IMR-90 (cell line): ENCODE measurements at regions not wholly inside any gene's neighbourhood (a gene's known extent, or its start where the extent isn't known, plus 50 kb on each side); places are given as distances from the start of the nearest gene placed in this dataset.

Experiments used
- ATAC-seq: fragments of 200-7000 bp; cut with Tn5 transposase; 2 replicates; pipeline ENCODE4 v1.9.1; 2020; ENCODE audit warnings: low read depth, mild to moderate bottlenecking, moderate library complexity
- BruUV-seq: library from RNA; stranded (reverse); fragments of 400-500 nt; replicated peaks from 2 replicates; lab custom pipeline; 2021; lab: Mats Ljungman, UMichigan
- CTCF ChIA-PET: fragments of 300-600 bp; formaldehyde crosslinking; extraction: SDS; loops from one replicate; lab custom pipeline; 2021; ENCODE audit warnings: antibody characterized with exemption; lab: Yijun Ruan, JAX
- POLR2A ChIA-PET: fragments of 300-600 bp; sonication (Branson Sonifier 250); formaldehyde crosslinking; loops from one replicate; lab custom pipeline; 2022; ENCODE audit warnings: antibody characterized with exemption; ENCODE audit not compliant: unreplicated experiment; lab: Charles Lee
- DNase-seq: peaks from one replicate; pipeline ENCODE4 v3.0.0; 2013
- H2AFZ ChIP-seq: replicated peaks from 2 replicates; pipeline ENCODE3; 2013; ENCODE audit warnings: low read length, mild to moderate bottlenecking; ENCODE audit not compliant: poor library complexity
- H2AK5ac ChIP-seq: 2 replicates; pipeline ENCODE4 v1.6.1; 2013; ENCODE audit warnings: low read depth, low read length, inconsistent platforms
- H2AK9ac ChIP-seq: replicated peaks from 2 replicates; pipeline ENCODE3; 2013; ENCODE audit warnings: mild to moderate bottlenecking, low read depth, low read length, moderate library complexity; ENCODE audit not compliant: poor library complexity
- H2BK120ac ChIP-seq: 2 replicates; pipeline ENCODE4 v1.6.1; 2013; ENCODE audit warnings: low read depth, low read length, inconsistent platforms
- H2BK15ac ChIP-seq: 3 replicates; pipeline ENCODE4 v1.6.1; 2013; ENCODE audit warnings: low read depth, low read length, inconsistent platforms
- H2BK20ac ChIP-seq: 2 replicates; pipeline ENCODE4 v1.6.1; 2013; ENCODE audit warnings: low read depth, mild to moderate bottlenecking, inconsistent platforms, low read length, moderate library complexity
- H2BK5ac ChIP-seq: 2 replicates; pipeline ENCODE4 v1.6.1; 2013; ENCODE audit warnings: mild to moderate bottlenecking, low read depth, low read length, inconsistent platforms; ENCODE audit not compliant: poor library complexity, severe bottlenecking
- H3K14ac ChIP-seq: replicated peaks from 2 replicates; pipeline ENCODE4 v1.6.1; 2013; ENCODE audit warnings: low read depth, low read length, inconsistent platforms
- H3K18ac ChIP-seq: 2 replicates; pipeline ENCODE4 v1.6.1; 2013; ENCODE audit warnings: low read depth, low read length, control low read depth
- H3K23ac ChIP-seq: 2 replicates; pipeline ENCODE4 v1.6.1; 2013; ENCODE audit warnings: low read depth, low read length, inconsistent platforms
- H3K27ac ChIP-seq: 2 replicates; pipeline ENCODE4 v1.5.1; 2013; ENCODE audit warnings: mild to moderate bottlenecking, control low read depth, low read length; ENCODE audit not compliant: insufficient read depth
- H3K27me3 ChIP-seq: 2 replicates; pipeline ENCODE4 v1.6.1; 2013; ENCODE audit warnings: low read length; ENCODE audit not compliant: control insufficient read depth, insufficient read depth
- H3K36me3 ChIP-seq: 2 replicates; pipeline ENCODE4 v1.6.1; 2013; ENCODE audit warnings: low read length, mixed read lengths; ENCODE audit not compliant: control insufficient read depth, insufficient read depth
- H3K4ac ChIP-seq: 2 replicates; pipeline ENCODE4 v1.6.1; 2013; ENCODE audit warnings: low read depth, low read length, inconsistent platforms
- H3K4me1 ChIP-seq: 2 replicates; pipeline ENCODE4 v1.6.1; 2013; ENCODE audit warnings: low read length, mixed read lengths; ENCODE audit not compliant: control insufficient read depth, insufficient read depth
- H3K4me2 ChIP-seq: 2 replicates; pipeline ENCODE4 v1.6.1; 2013; ENCODE audit warnings: low read depth, mild to moderate bottlenecking, control low read depth, low read length, moderate library complexity
- H3K4me3 ChIP-seq: 2 replicates; pipeline ENCODE4 v1.5.1; 2013; ENCODE audit warnings: low read depth, mild to moderate bottlenecking, control low read depth, low read length, moderate library complexity; ENCODE audit not compliant: insufficient read depth
- H3K56ac ChIP-seq: 2 replicates; pipeline ENCODE4 v1.6.1; 2013; ENCODE audit warnings: low read length, inconsistent platforms; ENCODE audit not compliant: insufficient read depth; ENCODE audit errors: extremely low read depth
- H3K79me1 ChIP-seq, 2 experiments: 2 replicates each; pipeline ENCODE4 v1.6.1; 2013; ENCODE audit warnings: low read length in 2 of 2, inconsistent platforms in 1 of 2, low read depth in 1 of 2
- H3K9ac ChIP-seq: 2 replicates; pipeline ENCODE4 v1.6.1; 2013; ENCODE audit warnings: low read depth, low read length, control low read depth
- H3K9me1 ChIP-seq: 2 replicates; pipeline ENCODE4 v1.6.1; 2013; ENCODE audit warnings: low read length, inconsistent platforms; ENCODE audit not compliant: insufficient read depth
- H3K9me3 ChIP-seq: 2 replicates; pipeline ENCODE4 v1.6.1; 2013; ENCODE audit warnings: low read length; ENCODE audit not compliant: control insufficient read depth, insufficient read depth
- H4K20me1 ChIP-seq: 2 replicates; pipeline ENCODE4 v1.6.1; 2013; ENCODE audit warnings: low read length, inconsistent platforms; ENCODE audit not compliant: insufficient read depth
- H4K5ac ChIP-seq: 2 replicates; pipeline ENCODE4 v1.6.1; 2013; ENCODE audit warnings: mild to moderate bottlenecking, low read depth, low read length, control low read depth
- H4K8ac ChIP-seq, 2 experiments: 2 replicates each; pipeline ENCODE4 v1.6.1; 2013; ENCODE audit warnings: low read depth in 2 of 2, low read length in 2 of 2, control low read depth in 1 of 2, inconsistent platforms in 1 of 2
- H4K91ac ChIP-seq: 2 replicates; pipeline ENCODE4 v1.6.1; 2013; ENCODE audit warnings: low read depth, low read length, inconsistent platforms; ENCODE audit not compliant: insufficient read depth
- CHD1 ChIP-seq: IDR thresholded peaks from 2 replicates; pipeline ENCODE4 v1.6.1; 2012; ENCODE audit warnings: low read depth, low read length, improper control_type of control experiment
- MAZ ChIP-seq: IDR thresholded peaks from 2 replicates; pipeline ENCODE4 v1.6.1; 2012; ENCODE audit warnings: low read depth, mild to moderate bottlenecking, low read length, improper control_type of control experiment, moderate library complexity, borderline replicate concordance
- MXI1 ChIP-seq: IDR thresholded peaks from 2 replicates; pipeline ENCODE4 v1.6.1; 2012; ENCODE audit warnings: low read depth, mild to moderate bottlenecking, low read length, moderate library complexity, borderline replicate concordance
- POLR2A ChIP-seq: IDR thresholded peaks from 2 replicates; pipeline ENCODE4 v1.6.1; 2012; ENCODE audit warnings: mild to moderate bottlenecking, low read depth, low read length
- RAD21 ChIP-seq: IDR thresholded peaks from 2 replicates; pipeline ENCODE4 v1.6.1; 2012; ENCODE audit warnings: low read length, improper control_type of control experiment
- RFX5 ChIP-seq: IDR thresholded peaks from 2 replicates; pipeline ENCODE4 v1.8.0; 2012; ENCODE audit warnings: low read depth, mild to moderate bottlenecking, low read length, moderate library complexity
- SMC3 ChIP-seq: fragments of 150-350 bp; IDR thresholded peaks from 2 replicates; pipeline ENCODE4 v1.6.1; 2016; ENCODE audit warnings: low read depth, mild to moderate bottlenecking, antibody characterized with exemption, low read length, moderate library complexity
- WGBS, 2 experiments: methylation state at CpG; one replicate each; pipeline versions ENCODE4 v1.1.5 to v1.1.7; 2013; ENCODE audit warnings: missing lambda C conversion rate in 2 of 2; ENCODE audit not compliant: insufficient read length in 1 of 2; ENCODE audit errors: extremely low coverage in 2 of 2; 5-methylcytosine and 5-hydroxymethylcytosine counted together
- dilution Hi-C: fragments of 300-500 bp; cut with HindIII; formaldehyde crosslinking; loops from one replicate; pipeline ENCODE4 v1.14.3; 2018; ENCODE audit warnings: low sequenced_read_pairs; ENCODE audit not compliant: unreplicated experiment
- in situ Hi-C: fragments of 300-500 bp; cut with MboI; formaldehyde crosslinking; loops from 3 replicates; pipeline ENCODE4 v1.14.3; 2019; ENCODE audit warnings: low sequenced_read_pairs, inconsistent platforms, mixed read lengths
- intact Hi-C: fragments of 100-400 bp; cut with micrococcal nuclease; formaldehyde crosslinking; loops from 2 replicates; pipeline ENCODE4 v1.10.0; 2022
- TF ChIP-seq, protein P1 (sequence below): fragments of 150-350 bp; IDR thresholded peaks from 2 replicates; pipeline ENCODE4 v1.6.1; 2016; ENCODE audit warnings: low read depth, mild to moderate bottlenecking, low read length, moderate library complexity, borderline replicate concordance
- TF ChIP-seq, protein P2 (sequence below): conservative IDR thresholded peaks from 2 replicates; pipeline ENCODE4 v1.5.1; 2012; ENCODE audit warnings: mild to moderate bottlenecking, low read depth, low read length, improper control_type of control experiment

DNA sequence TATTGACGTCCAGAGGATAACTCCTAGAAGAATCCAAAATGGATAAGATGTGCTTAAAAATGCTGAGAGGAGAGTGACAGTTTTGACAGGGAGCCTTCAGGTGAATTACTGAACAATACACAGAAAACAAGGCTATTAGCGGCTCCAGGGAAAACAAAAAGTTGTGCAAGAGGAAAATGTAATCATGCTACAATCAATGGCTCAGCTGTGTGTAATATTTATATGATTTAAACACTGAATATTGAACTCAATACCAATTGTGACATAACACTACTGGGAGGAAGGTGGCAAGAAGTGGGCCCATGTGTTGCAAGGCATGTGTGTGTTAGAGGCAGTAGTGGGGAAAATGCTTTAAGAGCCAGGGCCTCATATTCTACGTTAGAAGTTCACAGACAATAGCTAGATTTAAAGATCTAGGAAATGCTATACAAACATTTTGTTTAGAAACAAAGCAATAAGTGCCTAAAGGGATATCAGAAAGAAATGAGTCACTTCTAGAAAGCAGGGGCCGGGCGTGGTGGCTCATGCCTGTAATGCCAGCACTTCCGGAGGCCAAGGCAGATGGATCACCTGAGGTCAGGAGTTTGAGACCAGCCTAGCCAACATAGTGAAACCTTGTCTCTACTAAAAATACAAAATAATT is 253.2 kb upstream of the IRX5 start:
- Histone ChIP-seq H3K4ac (no peak overlapping the region), H4K8ac (no peak overlapping the region), H3K79me1 (no peaks in the 10 kb centered on the region), H3K14ac (no peak overlapping the region), H3K9me3 (no peaks in the 10 kb centered on the region; the same call in none of the 2 replicates), H4K91ac (no peak overlapping the region), H3K4me2 (no peak overlapping the region), H2BK20ac (no peak overlapping the region), H2BK5ac (no peak overlapping the region), H3K4me1 (no peaks in the 10 kb centered on the region), H3K27ac (no peak overlapping the region), H3K23ac (no peak overlapping the region), H2AFZ (no peak overlapping the region), H2BK120ac (no peak overlapping the region), H2AK9ac (no peak overlapping the region), H3K9ac (no peak overlapping the region), H3K27me3 (no peaks in the 10 kb centered on the region), H4K5ac (no peak overlapping the region), H3K4me3 (no peak overlapping the region), H2BK15ac (no peak overlapping the region), H2AK5ac (no peak overlapping the region), H4K20me1 (no peaks in the 10 kb centered on the region), H3K9me1 (no peaks in the 10 kb centered on the region), H3K36me3 (no peaks in the 10 kb centered on the region), H3K18ac (no peak overlapping the region), H3K56ac (no peak overlapping the region)
- dilution Hi-C loops (no loop called here), intact Hi-C loops (no loop called here), in situ Hi-C loops (no loop called here)
- ChIA-PET POLR2A (no interaction called here), CTCF (no interaction called here)
- TF ChIP-seq RFX5 (no peak), SMC3 (no peak), CHD1 (no peak), POLR2A (no peak), MAZ (no peak), MXI1 (no peak), RAD21 (no peak)
- TF ChIP-seq, protein P1, sequence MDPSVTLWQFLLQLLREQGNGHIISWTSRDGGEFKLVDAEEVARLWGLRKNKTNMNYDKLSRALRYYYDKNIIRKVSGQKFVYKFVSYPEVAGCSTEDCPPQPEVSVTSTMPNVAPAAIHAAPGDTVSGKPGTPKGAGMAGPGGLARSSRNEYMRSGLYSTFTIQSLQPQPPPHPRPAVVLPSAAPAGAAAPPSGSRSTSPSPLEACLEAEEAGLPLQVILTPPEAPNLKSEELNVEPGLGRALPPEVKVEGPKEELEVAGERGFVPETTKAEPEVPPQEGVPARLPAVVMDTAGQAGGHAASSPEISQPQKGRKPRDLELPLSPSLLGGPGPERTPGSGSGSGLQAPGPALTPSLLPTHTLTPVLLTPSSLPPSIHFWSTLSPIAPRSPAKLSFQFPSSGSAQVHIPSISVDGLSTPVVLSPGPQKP, result no peak
- TF ChIP-seq, protein P2, sequence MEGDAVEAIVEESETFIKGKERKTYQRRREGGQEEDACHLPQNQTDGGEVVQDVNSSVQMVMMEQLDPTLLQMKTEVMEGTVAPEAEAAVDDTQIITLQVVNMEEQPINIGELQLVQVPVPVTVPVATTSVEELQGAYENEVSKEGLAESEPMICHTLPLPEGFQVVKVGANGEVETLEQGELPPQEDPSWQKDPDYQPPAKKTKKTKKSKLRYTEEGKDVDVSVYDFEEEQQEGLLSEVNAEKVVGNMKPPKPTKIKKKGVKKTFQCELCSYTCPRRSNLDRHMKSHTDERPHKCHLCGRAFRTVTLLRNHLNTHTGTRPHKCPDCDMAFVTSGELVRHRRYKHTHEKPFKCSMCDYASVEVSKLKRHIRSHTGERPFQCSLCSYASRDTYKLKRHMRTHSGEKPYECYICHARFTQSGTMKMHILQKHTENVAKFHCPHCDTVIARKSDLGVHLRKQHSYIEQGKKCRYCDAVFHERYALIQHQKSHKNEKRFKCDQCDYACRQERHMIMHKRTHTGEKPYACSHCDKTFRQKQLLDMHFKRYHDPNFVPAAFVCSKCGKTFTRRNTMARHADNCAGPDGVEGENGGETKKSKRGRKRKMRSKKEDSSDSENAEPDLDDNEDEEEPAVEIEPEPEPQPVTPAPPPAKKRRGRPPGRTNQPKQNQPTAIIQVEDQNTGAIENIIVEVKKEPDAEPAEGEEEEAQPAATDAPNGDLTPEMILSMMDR, result no peak
- no CpG with 5 or more reads among the region's 6 CpGs for WGBS, 2 experiments
- BruUV-seq, result no TSS peak
- no peak for ATAC-seq
- DNase-seq, result no peak
